ENCODE measurements at regions not wholly inside any gene's neighbourhood (a gene's known extent, or its start where the extent isn't known, plus 50 kb on each side); places are given as distances from the start of the nearest gene placed in this dataset.
A peak's percentile ranks its signal among the peaks of the same experiment; 100 is the strongest.

DNA sequence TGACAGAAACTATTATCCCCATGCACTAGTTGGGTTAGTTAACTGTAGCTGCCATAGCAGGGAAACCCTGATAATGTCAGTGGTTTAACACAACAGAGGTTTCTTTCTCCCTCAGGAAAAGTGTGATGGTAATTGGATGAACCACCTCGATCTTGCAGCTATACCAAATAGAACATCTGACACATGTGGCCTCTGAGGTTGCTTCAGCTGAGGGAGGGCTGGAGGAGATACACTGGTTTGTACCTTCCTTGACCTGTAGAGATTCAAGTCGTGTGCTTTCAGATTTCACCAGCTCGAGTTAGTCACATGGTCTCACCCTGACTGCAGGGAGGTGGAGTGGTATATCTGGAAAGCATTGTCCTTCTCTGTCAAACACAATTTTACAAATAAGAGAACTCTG lies 147.2 kb upstream of the SFRP2 start:
- Mint-ChIP-seq H3K27ac (no peak overlapping the region), H3K9me3 (no peaks in the 10 kb centered on the region), H3K4me1 (no peaks in the 10 kb centered on the region), H3K4me3 (no peak overlapping the region), H3K27me3 (ENCODE audit: insufficient read depth) (no peaks in the 10 kb centered on the region), H3K36me3 (ENCODE audit: low read depth) (no peaks in the 10 kb centered on the region)
- Histone ChIP-seq H3K27me3 (ENCODE audit: control insufficient read depth, insufficient read depth, low read length, poor library complexity, severe bottlenecking) (no peaks in the 10 kb centered on the region), H3K36me3 (ENCODE audit: control insufficient read depth, insufficient read depth, low read length) (no peaks in the 10 kb centered on the region), H3K9me3 (ENCODE audit: control insufficient read depth, low read length) (no peaks in the 10 kb centered on the region), H3K4me3 (ENCODE audit: low read length) (no peak overlapping the region), H3K4me1 (ENCODE audit: control insufficient read depth, insufficient read depth, low read length) (no peaks in the 10 kb centered on the region), H3K27ac (ENCODE audit: low read depth, low read length) (no peak overlapping the region), H3K9ac (ENCODE audit: extremely low read depth, low read length, poor library complexity, severe bottlenecking) (no peak overlapping the region)
- no peak for DNase-seq
- WGBS, 2 experiments (ENCODE audit: insufficient coverage in 1 of 2, insufficient read length in 1 of 2) = 68 to 100% methylated on average over 1 to 3 of the region's 3 CpGs
- TF ChIP-seq, protein P1, sequence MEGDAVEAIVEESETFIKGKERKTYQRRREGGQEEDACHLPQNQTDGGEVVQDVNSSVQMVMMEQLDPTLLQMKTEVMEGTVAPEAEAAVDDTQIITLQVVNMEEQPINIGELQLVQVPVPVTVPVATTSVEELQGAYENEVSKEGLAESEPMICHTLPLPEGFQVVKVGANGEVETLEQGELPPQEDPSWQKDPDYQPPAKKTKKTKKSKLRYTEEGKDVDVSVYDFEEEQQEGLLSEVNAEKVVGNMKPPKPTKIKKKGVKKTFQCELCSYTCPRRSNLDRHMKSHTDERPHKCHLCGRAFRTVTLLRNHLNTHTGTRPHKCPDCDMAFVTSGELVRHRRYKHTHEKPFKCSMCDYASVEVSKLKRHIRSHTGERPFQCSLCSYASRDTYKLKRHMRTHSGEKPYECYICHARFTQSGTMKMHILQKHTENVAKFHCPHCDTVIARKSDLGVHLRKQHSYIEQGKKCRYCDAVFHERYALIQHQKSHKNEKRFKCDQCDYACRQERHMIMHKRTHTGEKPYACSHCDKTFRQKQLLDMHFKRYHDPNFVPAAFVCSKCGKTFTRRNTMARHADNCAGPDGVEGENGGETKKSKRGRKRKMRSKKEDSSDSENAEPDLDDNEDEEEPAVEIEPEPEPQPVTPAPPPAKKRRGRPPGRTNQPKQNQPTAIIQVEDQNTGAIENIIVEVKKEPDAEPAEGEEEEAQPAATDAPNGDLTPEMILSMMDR (conservative IDR thresholded peaks at IDR 0.05) = no peak

DNA sequence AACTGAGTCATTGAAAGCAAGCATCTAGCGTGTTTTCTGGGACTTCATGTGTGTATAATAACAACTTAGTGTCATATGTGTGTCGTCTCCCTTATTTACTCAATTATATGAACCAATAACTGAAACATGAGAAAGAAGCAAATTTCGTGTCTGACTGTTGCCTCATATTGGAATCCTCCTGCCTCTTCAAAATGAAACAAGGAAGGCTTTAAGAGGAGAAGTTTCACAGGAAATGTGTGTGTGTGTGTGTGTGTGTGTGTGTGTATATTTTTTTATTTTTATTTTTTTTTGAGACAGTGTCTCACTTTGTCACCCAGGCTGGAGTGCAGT lies 145.8 kb upstream of the SFRP2 start:
- H3K4me3 Mint-ChIP-seq = no peak overlapping the region
- no peak overlapping the region for H3K27ac Mint-ChIP-seq
- Histone ChIP-seq H3K36me3 (ENCODE audit: control insufficient read depth, insufficient read depth, low read length) (no peaks in the 10 kb centered on the region), H3K27me3 (ENCODE audit: control insufficient read depth, insufficient read depth, low read length, poor library complexity, severe bottlenecking) (no peaks in the 10 kb centered on the region), H3K27ac (ENCODE audit: low read depth, low read length) (no peak overlapping the region), H3K4me3 (ENCODE audit: low read length) (no peak overlapping the region), H3K4me1 (ENCODE audit: control insufficient read depth, insufficient read depth, low read length) (no peaks in the 10 kb centered on the region), H3K9ac (ENCODE audit: extremely low read depth, low read length, poor library complexity, severe bottlenecking) (no peak overlapping the region), H3K9me3 (ENCODE audit: control insufficient read depth, low read length) (no peaks in the 10 kb centered on the region)
- H3K4me1 Mint-ChIP-seq = peaks cover 5% of the 10 kb centered on the region
- no peaks in the 10 kb centered on the region for H3K27me3 Mint-ChIP-seq (ENCODE audit: insufficient read depth)
- H3K9me3 Mint-ChIP-seq = no peaks in the 10 kb centered on the region
- 81% methylated on average over 3 of the region's 3 CpGs; no CpG with 5 or more reads in 1 of the 2 experiments for WGBS, 2 experiments (ENCODE audit: insufficient coverage in 1 of 2, insufficient read length in 1 of 2)
- H3K36me3 Mint-ChIP-seq (ENCODE audit: low read depth) = no peaks in the 10 kb centered on the region
- TF ChIP-seq, protein P1 (conservative IDR thresholded peaks at IDR 0.05) = no peak
- DNase-seq = no peak

DNA sequence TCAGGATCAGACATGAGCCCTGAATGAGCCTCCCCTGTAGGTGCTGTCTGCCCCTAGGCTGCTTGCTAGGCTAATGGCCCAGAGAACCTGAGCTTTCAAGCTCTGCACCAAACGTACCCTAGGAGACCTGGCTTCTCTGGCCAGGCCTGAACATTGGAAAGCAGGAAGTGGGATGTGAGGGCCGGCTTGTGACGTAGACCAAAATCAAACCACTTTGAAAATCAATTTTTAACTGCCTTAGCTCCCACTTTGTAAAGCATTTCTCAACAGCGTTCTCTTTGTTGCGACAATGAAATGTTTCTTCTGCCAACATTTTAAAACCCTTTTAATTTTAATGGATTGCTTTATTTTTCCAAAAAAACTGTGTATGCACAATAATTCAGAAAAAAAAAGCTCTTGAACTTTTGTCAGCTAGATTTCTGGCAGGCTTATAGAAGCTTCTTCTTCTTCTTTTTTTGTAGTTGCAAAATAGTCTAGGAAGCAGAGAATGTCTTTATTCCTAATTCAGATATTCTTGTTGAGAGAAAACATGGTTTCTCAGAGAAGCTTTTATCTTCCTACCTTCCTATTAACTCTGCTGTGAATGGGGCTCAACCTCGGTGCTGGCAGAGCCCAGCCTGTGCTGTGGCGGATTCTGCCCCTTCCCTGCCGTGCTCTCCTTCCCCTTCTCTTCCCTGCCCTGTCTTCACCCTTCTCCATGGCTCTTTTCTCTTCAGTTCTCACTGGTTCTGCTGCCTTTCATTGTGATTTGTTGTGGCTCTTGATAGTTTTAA lies 145.2 kb upstream of the SFRP2 start:
- no peaks in the 10 kb centered on the region for H3K9me3 Mint-ChIP-seq
- no peaks in the 10 kb centered on the region for H3K4me1 ChIP-seq (ENCODE audit: control insufficient read depth, insufficient read depth, low read length)
- TF ChIP-seq, protein P1 (conservative IDR thresholded peaks at IDR 0.05) = no peak
- peak overlapping the region; percentile 75 for H3K27ac ChIP-seq (ENCODE audit: low read depth, low read length)
- no peaks in the 10 kb centered on the region for H3K27me3 Mint-ChIP-seq (ENCODE audit: insufficient read depth)
- H3K36me3 ChIP-seq (ENCODE audit: control insufficient read depth, insufficient read depth, low read length) = no peaks in the 10 kb centered on the region
- H3K9me3 ChIP-seq (ENCODE audit: control insufficient read depth, low read length) = no peaks in the 10 kb centered on the region
- no peaks in the 10 kb centered on the region for H3K36me3 Mint-ChIP-seq (ENCODE audit: low read depth)
- 88 to 96% methylated on average over 5 to 8 of the region's 8 CpGs for WGBS, 2 experiments (ENCODE audit: insufficient coverage in 1 of 2, insufficient read length in 1 of 2)
- H3K4me3 ChIP-seq (ENCODE audit: low read length) = no peak overlapping the region
- H3K9ac ChIP-seq (ENCODE audit: extremely low read depth, low read length, poor library complexity, severe bottlenecking) = no peak overlapping the region
- no peak overlapping the region for H3K4me3 Mint-ChIP-seq
- H3K27ac Mint-ChIP-seq = no peak overlapping the region
- H3K4me1 Mint-ChIP-seq = peaks cover 10% of the 10 kb centered on the region
- no peak for DNase-seq
- no peaks in the 10 kb centered on the region for H3K27me3 ChIP-seq (ENCODE audit: control insufficient read depth, insufficient read depth, low read length, poor library complexity, severe bottlenecking)
